GM23248 (cell line): ENCODE measurements at regions not wholly inside any gene's neighbourhood (a gene's known extent, or its start where the extent isn't known, plus 50 kb on each side); places are given as distances from the start of the nearest gene placed in this dataset.

Experiments used
- DNase-seq: peaks from one replicate; pipeline ENCODE4 v3.0.0-alpha.2; 2015
- H2AFZ ChIP-seq: fragments of 200-600 bp; sonication (generic); 2 replicates; pipeline ENCODE4 v1.6.1; 2016; ENCODE audit warnings: antibody characterized with exemption
- H3F3A ChIP-seq: fragments of 200-600 bp; sonication (generic); 2 replicates; pipeline ENCODE4 v1.6.1; 2016; ENCODE audit warnings: mild to moderate bottlenecking, antibody characterized with exemption, mixed run types; ENCODE audit not compliant: insufficient read depth
- H3K27ac ChIP-seq: fragments of 200-600 bp; sonication (generic); 2 replicates; pipeline ENCODE4 v1.5.1; 2016; ENCODE audit warnings: mild to moderate bottlenecking
- H3K27me3 ChIP-seq: fragments of 200-600 bp; sonication (generic); replicated peaks from 2 replicates; pipeline ENCODE4 v1.6.1; 2016; ENCODE audit warnings: mild to moderate bottlenecking; ENCODE audit not compliant: insufficient read depth
- H3K36me3 ChIP-seq: fragments of 200-600 bp; sonication (generic); 2 replicates; pipeline ENCODE4 v1.6.1; 2016; ENCODE audit warnings: low read depth, mild to moderate bottlenecking
- H3K4me1 ChIP-seq: fragments of 200-600 bp; sonication (generic); 2 replicates; pipeline ENCODE4 v1.6.1; 2016; ENCODE audit warnings: mild to moderate bottlenecking; ENCODE audit not compliant: insufficient read depth
- H3K4me2 ChIP-seq: fragments of 200-600 bp; sonication (generic); one replicate; pipeline ENCODE4 v1.6.1; 2016; ENCODE audit warnings: mild to moderate bottlenecking; ENCODE audit not compliant: unreplicated experiment
- H3K4me3 ChIP-seq: fragments of 200-600 bp; sonication (generic); 2 replicates; pipeline ENCODE4 v1.5.1; 2016; ENCODE audit warnings: mild to moderate bottlenecking
- H3K79me2 ChIP-seq: fragments of 200-600 bp; sonication (generic); 2 replicates; pipeline ENCODE4 v1.6.1; 2016; ENCODE audit warnings: mild to moderate bottlenecking; ENCODE audit not compliant: insufficient read depth
- H3K9ac ChIP-seq: fragments of 200-600 bp; sonication (generic); 2 replicates; pipeline ENCODE4 v1.6.1; 2016; ENCODE audit warnings: mild to moderate bottlenecking
- H3K9me2 ChIP-seq: fragments of 200-600 bp; sonication (generic); 2 replicates; pipeline ENCODE4 v1.6.1; 2016; ENCODE audit warnings: mixed run types, mild to moderate bottlenecking, moderate library complexity; ENCODE audit not compliant: insufficient read depth
- H3K9me3 ChIP-seq: fragments of 200-600 bp; sonication (generic); one replicate; pipeline ENCODE4 v1.6.1; 2017; ENCODE audit warnings: low read depth
- H4K20me1 ChIP-seq: fragments of 200-600 bp; sonication (generic); 2 replicates; pipeline ENCODE4 v1.6.0; 2016; ENCODE audit not compliant: insufficient read depth
- EZH2 ChIP-seq: fragments of 200-600 bp; sonication (generic); IDR thresholded peaks from 2 replicates; pipeline ENCODE4 v1.6.1; 2018; ENCODE audit warnings: antibody characterized with exemption, mild to moderate bottlenecking; ENCODE audit not compliant: insufficient read depth, poor library complexity, severe bottlenecking
- EZH2phosphoT487 ChIP-seq: fragments of 200-600 bp; sonication (generic); IDR thresholded peaks from 2 replicates; pipeline ENCODE4 v1.6.1; 2018; ENCODE audit warnings: antibody characterized with exemption, moderate library complexity, mild to moderate bottlenecking, low read depth; ENCODE audit not compliant: insufficient read depth
- WGBS, 2 experiments: methylation state at CpG; one replicate each; pipeline ENCODE4 v1.1.6; 2015 to 2017; ENCODE audit warnings: low lambda C conversion rate in 2 of 2, low coverage in 1 of 2; ENCODE audit errors: missing lambda C conversion rate in 2 of 2; 5-methylcytosine and 5-hydroxymethylcytosine counted together
- in situ Hi-C: fragments of 300-500 bp; cut with MboI; formaldehyde crosslinking; loops from 2 replicates; pipeline ENCODE4 v1.15.0; 2020

GRCh38 chr3:115512565-115513415 is 110.5 kb upstream of the GAP43 start:
- H3K36me3 ChIP-seq = no peaks in the 10 kb centered on the region
- peak overlapping the region; percentile 89 for H3K4me3 ChIP-seq
- H3K4me2 ChIP-seq = peak overlapping the region; percentile 92
- TF ChIP-seq EZH2phosphoT487 = no peak
- TF ChIP-seq EZH2 = no peak
- no peaks in the 10 kb centered on the region for H3K27me3 ChIP-seq
- peak overlapping the region; percentile 80 for H3K9ac ChIP-seq
- WGBS, 2 experiments = 1 to 2% methylated on average over 26 of the region's 26 CpGs
- DNase-seq = peak; percentile 67
- H2AFZ ChIP-seq = peak overlapping the region; percentile 96
- H3K4me1 ChIP-seq = peaks cover 10% of the 10 kb centered on the region
- H4K20me1 ChIP-seq = no peaks in the 10 kb centered on the region
- H3K9me3 ChIP-seq = no peaks in the 10 kb centered on the region
- in situ Hi-C loops = no loop called here
- H3K9me2 ChIP-seq = no peaks in the 10 kb centered on the region
- H3K27ac ChIP-seq = peak overlapping the region; percentile 44
- H3K79me2 ChIP-seq = no peaks in the 10 kb centered on the region
- peaks cover 8% of the 10 kb centered on the region; the same call in 1 of the 2 replicates for H3F3A ChIP-seq

- H3K4me1 ChIP-seq = peaks cover 16% of the 10 kb centered on the region
- no peaks in the 10 kb centered on the region for H3K27me3 ChIP-seq
- peak overlapping the region; percentile 92 for H3K4me2 ChIP-seq
- no peaks in the 10 kb centered on the region for H3K9me3 ChIP-seq
- no peak for DNase-seq
- H3K9ac ChIP-seq = peak overlapping the region; percentile 80; the same call in 1 of the 2 replicates
- H3K9me2 ChIP-seq = no peaks in the 10 kb centered on the region
- WGBS, 2 experiments = 42 to 46% methylated on average over 5 of the region's 5 CpGs
- no peak for TF ChIP-seq EZH2phosphoT487
- no peak for TF ChIP-seq EZH2
- peak overlapping the region; percentile 96 for H2AFZ ChIP-seq
- peak overlapping the region; percentile 89 for H3K4me3 ChIP-seq
- H3F3A ChIP-seq = peaks cover 12% of the 10 kb centered on the region; the same call in 1 of the 2 replicates
- in situ Hi-C loops = no loop called here
- H3K36me3 ChIP-seq = no peaks in the 10 kb centered on the region
- H3K79me2 ChIP-seq = no peaks in the 10 kb centered on the region
- no peak overlapping the region for H3K27ac ChIP-seq
- no peaks in the 10 kb centered on the region for H4K20me1 ChIP-seq
Measured at GRCh38 chr3:115513416-115513800, 109.9 kb upstream of the GAP43 start.

GRCh38 chr3:115517457-115518050 is 105.8 kb upstream of the GAP43 start:
- Histone ChIP-seq H3K9me3 (no peaks in the 10 kb centered on the region), H2AFZ (no peak overlapping the region), H3K36me3 (no peaks in the 10 kb centered on the region), H3K27ac (peak overlapping the region; percentile 39; the same call in 1 of the 2 replicates), H3K79me2 (no peaks in the 10 kb centered on the region), H3K27me3 (no peaks in the 10 kb centered on the region), H3K9me2 (no peaks in the 10 kb centered on the region), H3K4me1 (peaks cover 19% of the 10 kb centered on the region), H3K4me3 (no peak overlapping the region), H4K20me1 (no peaks in the 10 kb centered on the region), H3F3A (peaks cover 15% of the 10 kb centered on the region; the same call in 1 of the 2 replicates), H3K9ac (no peak overlapping the region), H3K4me2 (no peak overlapping the region)
- TF ChIP-seq EZH2 (no peak), EZH2phosphoT487 (no peak)
- no peak for DNase-seq
- in situ Hi-C loops = no loop called here
- 78 to 83% methylated on average over 3 of the region's 3 CpGs for WGBS, 2 experiments

GRCh38 chr3:115518100-115518852 is 105.0 kb upstream of the GAP43 start:
- peak overlapping the region; percentile 39; the same call in 1 of the 2 replicates for H3K27ac ChIP-seq
- 0 out of 2 replicates have a peak overlapping the region, but pooled peaks have one; percentile 16 for H3K9ac ChIP-seq
- peak overlapping the region; percentile 40 for H3K4me2 ChIP-seq

More at GRCh38 chr3:115518100-115518852, 105.0 kb upstream of the GAP43 start:
- TF ChIP-seq EZH2 (no peak), EZH2phosphoT487 (no peak)
- no peaks in the 10 kb centered on the region for H3K9me2 ChIP-seq
- WGBS, 2 experiments = 21 to 25% methylated on average over 4 of the region's 4 CpGs
- peak; percentile 91 for DNase-seq
- H3K4me3 ChIP-seq = peak overlapping the region; percentile 13; the same call in 1 of the 2 replicates
- no peaks in the 10 kb centered on the region for H3K27me3 ChIP-seq
- H3F3A ChIP-seq = peaks cover 15% of the 10 kb centered on the region; the same call in 1 of the 2 replicates
- H3K4me1 ChIP-seq = peaks cover 19% of the 10 kb centered on the region
- no peaks in the 10 kb centered on the region for H3K79me2 ChIP-seq
- in situ Hi-C loops = no loop called here
- peak overlapping the region; percentile 62; the same call in 1 of the 2 replicates for H2AFZ ChIP-seq
- no peaks in the 10 kb centered on the region for H4K20me1 ChIP-seq
- no peaks in the 10 kb centered on the region for H3K9me3 ChIP-seq
- H3K36me3 ChIP-seq = no peaks in the 10 kb centered on the region
